OCI-LY3 (cell line): ENCODE measurements at regions not wholly inside any gene's neighbourhood (a gene's known extent, or its start where the extent isn't known, plus 50 kb on each side); places are given as distances from the start of the nearest gene placed in this dataset.
"Not testable (repeated sequence)": the region's sequence is repeated elsewhere in the genome, so short reads cannot be mapped to it uniquely, and the experiment has no call there.

Experiments
- EZH2phosphoT487 ChIP-seq: fragments of 200-600 bp; shearing (Covaris generic); IDR thresholded peaks from 2 replicates; pipeline ENCODE4 v1.6.1; 2018; ENCODE audit warnings: antibody characterized with exemption, mixed run types, low read depth
- TF ChIP-seq, protein P1 (sequence below): fragments of 200-600, 300-600 bp; sonication (generic); IDR thresholded peaks from 2 replicates; pipeline ENCODE4 v1.5.1; 2014; ENCODE audit warnings: antibody characterized with exemption, low read length, low read depth

DNA sequence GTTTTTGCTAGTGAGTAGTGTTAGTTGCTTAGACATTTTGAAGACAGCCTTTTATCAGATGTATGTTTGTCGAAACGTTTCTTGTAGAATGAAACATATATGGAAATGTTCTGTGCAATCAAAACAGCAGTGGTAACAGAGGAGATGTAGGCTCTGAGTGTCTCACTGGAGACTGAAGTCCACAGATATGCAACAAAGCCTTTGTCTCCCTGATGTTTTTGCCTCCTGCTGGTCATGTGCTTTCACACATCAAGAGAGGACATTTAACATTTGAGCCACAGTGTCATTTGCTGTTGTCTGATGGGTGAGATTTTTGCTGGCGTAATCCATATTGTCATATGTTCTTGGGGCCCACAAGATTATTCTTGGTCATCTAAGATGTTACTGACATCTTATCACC is 101.7 kb downstream of the POTEM start:
- TF ChIP-seq, protein P1, sequence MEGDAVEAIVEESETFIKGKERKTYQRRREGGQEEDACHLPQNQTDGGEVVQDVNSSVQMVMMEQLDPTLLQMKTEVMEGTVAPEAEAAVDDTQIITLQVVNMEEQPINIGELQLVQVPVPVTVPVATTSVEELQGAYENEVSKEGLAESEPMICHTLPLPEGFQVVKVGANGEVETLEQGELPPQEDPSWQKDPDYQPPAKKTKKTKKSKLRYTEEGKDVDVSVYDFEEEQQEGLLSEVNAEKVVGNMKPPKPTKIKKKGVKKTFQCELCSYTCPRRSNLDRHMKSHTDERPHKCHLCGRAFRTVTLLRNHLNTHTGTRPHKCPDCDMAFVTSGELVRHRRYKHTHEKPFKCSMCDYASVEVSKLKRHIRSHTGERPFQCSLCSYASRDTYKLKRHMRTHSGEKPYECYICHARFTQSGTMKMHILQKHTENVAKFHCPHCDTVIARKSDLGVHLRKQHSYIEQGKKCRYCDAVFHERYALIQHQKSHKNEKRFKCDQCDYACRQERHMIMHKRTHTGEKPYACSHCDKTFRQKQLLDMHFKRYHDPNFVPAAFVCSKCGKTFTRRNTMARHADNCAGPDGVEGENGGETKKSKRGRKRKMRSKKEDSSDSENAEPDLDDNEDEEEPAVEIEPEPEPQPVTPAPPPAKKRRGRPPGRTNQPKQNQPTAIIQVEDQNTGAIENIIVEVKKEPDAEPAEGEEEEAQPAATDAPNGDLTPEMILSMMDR = not testable (repeated sequence)
- TF ChIP-seq EZH2phosphoT487 = not testable (repeated sequence)
